Cardiac fibroblast (primary cell): ENCODE measurements at regions not wholly inside any gene's neighbourhood (a gene's known extent, or its start where the extent isn't known, plus 50 kb on each side); places are given as distances from the start of the nearest gene placed in this dataset.

ENCODE experiments used
- DNase-seq, 2 donors: peaks; one replicate each; pipeline versions ENCODE4 v3.0.0 to v3.0.0-alpha.2; 2010; ENCODE audit warnings: low read depth in 2 of 2
- H3K4me3 ChIP-seq, 2 donors: replicated peaks in 1 of 2; 1 replicate in 1 of 2; 2 replicates in 1 of 2; pipeline ENCODE4 v1.5.1; 2011; ENCODE audit warnings: low read depth in 2 of 2, low read length in 2 of 2, mild to moderate bottlenecking in 2 of 2, moderate library complexity in 1 of 2
- CTCF ChIP-seq: IDR thresholded peaks from one replicate; pipeline ENCODE4 v1.5.1; 2011; ENCODE audit warnings: low read depth, mild to moderate bottlenecking, low read length, inconsistent platforms

DNA sequence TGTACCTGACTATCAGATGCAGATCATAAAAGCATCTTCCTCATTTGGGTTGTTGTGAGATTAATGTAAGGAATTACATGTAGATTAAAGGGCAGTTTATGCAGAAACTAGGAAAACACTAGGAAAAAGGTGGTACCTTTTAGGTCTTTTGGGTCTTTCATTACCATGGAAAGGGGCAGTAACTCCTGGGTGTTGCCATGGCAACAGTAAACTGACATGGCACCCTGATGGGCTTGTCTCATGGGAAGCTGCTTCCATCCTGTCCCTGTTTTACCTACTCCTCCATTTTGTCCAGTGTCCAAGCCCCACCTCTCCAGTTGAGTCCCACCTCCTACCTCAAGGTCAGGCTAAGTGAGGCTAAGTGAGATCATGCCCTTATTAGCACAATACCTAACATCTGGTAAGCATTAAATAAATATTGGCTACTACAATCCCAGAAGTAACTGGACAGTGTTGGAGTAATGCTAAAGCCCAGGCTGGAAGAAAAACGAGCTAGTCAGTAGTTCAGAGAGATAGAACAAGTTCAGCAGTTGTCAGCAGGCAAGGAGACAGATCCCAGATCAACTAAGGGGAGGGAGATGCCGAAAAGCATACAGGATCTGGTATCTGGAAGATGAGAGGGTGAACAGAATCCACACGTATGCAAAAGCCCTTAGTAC is 240.0 kb upstream of the AUTS2 start:
- no peak overlapping the region for H3K4me3 ChIP-seq
- DNase-seq, result no peak
- no peak for TF ChIP-seq CTCF

GRCh38 chr7:69359003-69359700 is 239.1 kb upstream of the AUTS2 start:
- no peak for DNase-seq
- no peak overlapping the region for H3K4me3 ChIP-seq
- no peak for TF ChIP-seq CTCF

- TF ChIP-seq CTCF, result no peak
- no peak for DNase-seq
- no peak overlapping the region for H3K4me3 ChIP-seq
Observed at GRCh38 chr7:69360913-69361312, 237.4 kb upstream of the AUTS2 start.

- DNase-seq, result no peak
- no peak overlapping the region for H3K4me3 ChIP-seq
- no peak for TF ChIP-seq CTCF
Observed at GRCh38 chr7:69363136-69363535, 235.1 kb upstream of the AUTS2 start.

DNA sequence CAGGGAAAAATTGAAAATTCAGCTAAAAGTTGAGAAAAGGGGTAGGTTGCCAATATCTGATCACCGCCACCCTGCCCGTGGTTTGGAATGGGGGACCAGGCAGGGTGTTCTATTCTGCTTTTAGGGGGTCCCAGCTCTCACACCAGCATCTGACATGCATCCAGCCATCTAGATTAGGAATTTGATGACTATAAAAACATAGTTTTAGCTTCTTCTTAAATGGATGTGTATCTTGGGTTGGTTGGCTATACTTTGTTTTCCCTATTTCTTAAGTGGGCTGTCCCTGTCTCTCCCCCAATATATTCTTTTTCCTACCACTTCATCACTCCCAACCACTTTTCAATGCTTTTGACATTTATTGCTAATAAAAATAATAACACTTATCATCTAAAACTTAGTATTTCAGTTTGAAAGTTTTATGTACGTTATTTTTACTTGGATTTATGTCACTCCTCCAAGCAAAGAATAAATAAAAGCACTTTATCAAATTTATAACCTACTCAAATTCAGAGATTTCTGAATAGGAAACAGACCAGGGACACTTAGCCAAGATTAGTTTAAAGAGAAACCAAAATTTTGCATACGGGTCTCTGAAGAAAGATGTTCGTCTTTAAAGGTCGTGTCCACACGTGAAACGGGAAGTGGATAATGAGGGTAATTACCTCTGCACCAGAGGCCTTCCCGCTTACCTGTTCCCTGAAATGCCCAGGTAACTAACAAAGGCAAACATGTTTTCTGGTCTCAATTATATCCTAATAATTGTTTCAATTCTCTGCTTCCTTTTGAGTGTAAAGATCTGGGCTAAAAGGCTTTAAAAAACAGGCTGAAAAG is 233.2 kb upstream of the AUTS2 start:
- no peak for DNase-seq
- no peak for TF ChIP-seq CTCF
- no peak overlapping the region for H3K4me3 ChIP-seq

- no peak overlapping the region for H3K4me3 ChIP-seq
- no peak for TF ChIP-seq CTCF
- no peak for DNase-seq
Observed at GRCh38 chr7:69365651-69366192, 232.6 kb upstream of the AUTS2 start.
